ENCODE measurements at regions not wholly inside any gene's neighbourhood (a gene's known extent, or its start where the extent isn't known, plus 50 kb on each side); places are given as distances from the start of the nearest gene placed in this dataset.

DNA sequence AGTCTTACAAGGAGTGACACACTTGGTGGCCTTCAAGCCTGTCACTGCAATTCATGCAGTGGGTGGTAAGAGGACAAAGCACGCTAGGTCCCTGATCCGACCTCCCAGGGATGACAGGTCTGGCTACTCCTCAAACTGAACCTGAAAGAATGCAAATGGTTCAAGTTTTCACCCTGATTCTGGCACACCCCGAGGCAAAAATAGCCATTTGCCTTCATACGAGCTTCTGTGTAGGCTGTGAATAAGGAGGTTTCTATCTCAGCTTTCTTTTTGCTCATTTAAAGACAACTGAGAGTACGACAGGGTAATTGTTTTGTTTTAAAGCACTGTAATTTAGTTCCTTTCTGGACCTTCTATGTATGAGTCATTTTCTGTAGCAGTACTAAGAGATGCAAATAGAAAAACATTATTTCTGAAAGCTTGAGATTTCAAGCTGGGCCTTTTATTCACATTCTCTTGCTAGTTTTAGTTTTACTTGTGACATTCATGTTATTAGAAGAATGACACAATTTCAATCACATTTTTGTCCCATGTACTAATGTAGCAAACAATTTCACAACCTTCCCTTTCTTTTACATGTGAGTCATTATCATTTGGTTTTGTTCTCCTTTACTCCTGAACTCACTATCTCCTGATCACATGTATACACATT lies 56.6 kb upstream of the FDX1 start:
- TF ChIP-seq, protein P1, sequence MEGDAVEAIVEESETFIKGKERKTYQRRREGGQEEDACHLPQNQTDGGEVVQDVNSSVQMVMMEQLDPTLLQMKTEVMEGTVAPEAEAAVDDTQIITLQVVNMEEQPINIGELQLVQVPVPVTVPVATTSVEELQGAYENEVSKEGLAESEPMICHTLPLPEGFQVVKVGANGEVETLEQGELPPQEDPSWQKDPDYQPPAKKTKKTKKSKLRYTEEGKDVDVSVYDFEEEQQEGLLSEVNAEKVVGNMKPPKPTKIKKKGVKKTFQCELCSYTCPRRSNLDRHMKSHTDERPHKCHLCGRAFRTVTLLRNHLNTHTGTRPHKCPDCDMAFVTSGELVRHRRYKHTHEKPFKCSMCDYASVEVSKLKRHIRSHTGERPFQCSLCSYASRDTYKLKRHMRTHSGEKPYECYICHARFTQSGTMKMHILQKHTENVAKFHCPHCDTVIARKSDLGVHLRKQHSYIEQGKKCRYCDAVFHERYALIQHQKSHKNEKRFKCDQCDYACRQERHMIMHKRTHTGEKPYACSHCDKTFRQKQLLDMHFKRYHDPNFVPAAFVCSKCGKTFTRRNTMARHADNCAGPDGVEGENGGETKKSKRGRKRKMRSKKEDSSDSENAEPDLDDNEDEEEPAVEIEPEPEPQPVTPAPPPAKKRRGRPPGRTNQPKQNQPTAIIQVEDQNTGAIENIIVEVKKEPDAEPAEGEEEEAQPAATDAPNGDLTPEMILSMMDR (IDR thresholded peaks at IDR 0.05): no peak
- ATAC-seq: no peak
- Histone ChIP-seq H3K4me1 (ENCODE audit: low read depth) (peaks cover 6% of the 10 kb centered on the region), H3K4me3 (no peak overlapping the region), H3K36me3 (ENCODE audit: low read depth) (no peaks in the 10 kb centered on the region), H3K9me3 (no peaks in the 10 kb centered on the region)
- intact Hi-C loops (cut with DNase I, micrococcal nuclease): loop anchor here in 1 of 2 donors (10.0 kb wide), 1 partner anchor 168 kb away; no protein-coding TSS in a partner anchor
- DNase-seq: no peak

DNA sequence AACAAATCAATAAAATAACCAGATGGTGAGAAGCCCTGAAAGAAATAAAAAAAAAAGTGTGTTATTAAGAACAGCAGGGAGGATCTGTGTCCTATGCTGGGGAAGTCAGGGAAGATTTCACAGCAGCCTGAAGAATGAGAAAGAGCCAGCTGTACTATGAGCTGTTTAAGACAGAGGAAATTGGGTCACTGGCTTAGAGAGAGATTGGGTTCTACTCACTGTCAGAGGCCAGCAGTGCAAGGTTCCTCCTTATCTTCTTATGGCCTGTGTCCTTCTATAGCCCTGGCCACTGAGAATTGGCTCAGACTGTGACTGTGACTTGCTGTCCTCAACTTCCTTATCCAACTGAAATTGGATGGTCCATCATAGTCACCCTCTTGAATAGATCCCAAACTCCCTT lies 54.8 kb upstream of the FDX1 start:
- DNase-seq: no peak
- no peak for ATAC-seq
- Histone ChIP-seq H3K4me1 (ENCODE audit: low read depth) (peaks cover 6% of the 10 kb centered on the region), H3K4me3 (no peak overlapping the region), H3K36me3 (ENCODE audit: low read depth) (no peaks in the 10 kb centered on the region), H3K9me3 (no peaks in the 10 kb centered on the region)
- intact Hi-C loops (cut with DNase I, micrococcal nuclease): loop anchor here (5.0 to 10.0 kb wide), 2 partner anchors 170 to 173 kb away; no protein-coding TSS in a partner anchor
- TF ChIP-seq, protein P1 (IDR thresholded peaks at IDR 0.05): no peak

DNA sequence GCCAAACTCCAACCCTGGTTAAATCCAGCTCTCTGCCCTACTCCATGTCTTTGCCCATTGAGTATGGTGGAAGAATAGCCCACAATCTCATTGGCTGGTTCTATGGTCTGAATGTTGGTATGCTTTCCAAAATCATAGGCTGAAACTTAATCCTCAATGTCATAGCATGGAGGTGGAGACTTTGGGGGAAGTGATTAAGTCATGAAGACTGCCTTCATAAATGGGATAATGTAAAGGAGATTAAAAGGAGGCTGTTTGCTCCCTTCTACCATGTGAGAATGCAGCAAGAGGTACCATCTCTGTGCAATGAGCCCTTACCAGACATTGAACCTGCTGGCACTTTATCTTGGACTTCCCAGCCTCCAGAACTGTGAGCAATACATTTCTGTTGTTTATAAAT lies 54.4 kb upstream of the FDX1 start:
- Histone ChIP-seq H3K4me1 (ENCODE audit: low read depth) (peaks cover 6% of the 10 kb centered on the region), H3K4me3 (no peak overlapping the region), H3K9me3 (no peaks in the 10 kb centered on the region), H3K36me3 (ENCODE audit: low read depth) (no peaks in the 10 kb centered on the region)
- intact Hi-C loops (cut with DNase I, micrococcal nuclease): loop anchor here (5.0 to 10.0 kb wide), 2 partner anchors 171 to 173 kb away; no protein-coding TSS in a partner anchor
- DNase-seq: no peak
- no peak for ATAC-seq
- TF ChIP-seq, protein P1 (IDR thresholded peaks at IDR 0.05): no peak

DNA sequence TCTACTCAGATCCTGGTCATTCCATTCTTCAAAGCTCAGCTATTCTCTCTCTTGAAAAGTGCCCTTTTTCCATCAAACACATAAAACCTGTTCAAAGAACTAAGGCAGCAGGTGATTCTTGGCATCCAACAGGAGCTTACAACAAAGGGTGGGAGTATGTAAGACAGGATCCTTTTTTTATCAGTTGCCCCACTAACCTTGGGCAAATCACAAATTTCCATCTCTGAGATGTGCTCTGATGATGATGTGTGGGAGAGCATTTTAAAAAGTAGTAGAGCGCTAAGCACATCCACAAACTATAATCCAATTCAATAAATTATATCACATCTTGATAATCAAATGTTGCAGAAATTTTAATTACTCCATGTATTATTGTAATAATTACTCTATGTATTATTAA lies 53.7 kb upstream of the FDX1 start:
- TF ChIP-seq, protein P1 (IDR thresholded peaks at IDR 0.05): no peak
- ATAC-seq (no peak), DNase-seq (no peak)
- Histone ChIP-seq H3K4me1 (ENCODE audit: low read depth) (peaks cover 6% of the 10 kb centered on the region), H3K4me3 (no peak overlapping the region), H3K36me3 (ENCODE audit: low read depth) (no peaks in the 10 kb centered on the region), H3K9me3 (no peaks in the 10 kb centered on the region)
- intact Hi-C loops (cut with DNase I, micrococcal nuclease): loop anchor here (5.0 to 10.0 kb wide), 2 partner anchors 171 to 174 kb away; no protein-coding TSS in a partner anchor

DNA sequence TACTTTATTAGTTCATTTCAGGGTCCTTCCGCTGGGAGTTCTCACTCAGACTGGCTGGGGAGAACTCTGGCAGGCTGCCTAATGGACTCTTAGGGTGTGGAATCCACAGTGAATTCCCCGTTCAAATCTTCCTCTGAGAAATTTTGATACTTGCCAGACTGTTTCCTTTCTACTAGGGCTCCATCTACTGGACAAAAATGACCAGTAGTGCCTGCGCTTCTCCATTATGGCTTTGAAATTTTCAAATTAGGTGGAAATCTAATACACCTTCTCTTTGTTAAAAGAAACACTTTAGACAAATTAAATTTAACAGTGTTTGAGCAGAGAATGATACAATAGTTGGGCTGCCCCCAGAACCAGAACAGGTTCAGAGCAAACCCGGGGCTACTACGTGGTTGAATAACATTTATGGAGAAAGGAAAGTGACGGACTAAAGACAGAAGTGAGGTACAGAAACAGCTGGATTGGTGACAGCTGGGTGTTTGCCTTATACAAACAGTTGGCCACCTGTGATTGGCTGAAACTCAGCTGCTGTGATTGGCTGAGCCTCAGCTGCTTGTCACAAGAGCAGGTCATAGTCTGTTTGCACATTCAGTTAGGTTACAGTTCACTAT lies 52.9 kb upstream of the FDX1 start:
- DNase-seq: peak in 2 of 3 donors; percentile 42 to 82
- ATAC-seq: peak; percentile 89
- Histone ChIP-seq H3K4me3 (no peak overlapping the region), H3K9me3 (no peaks in the 10 kb centered on the region), H3K36me3 (ENCODE audit: low read depth) (no peaks in the 10 kb centered on the region), H3K4me1 (ENCODE audit: low read depth) (peaks cover 6% of the 10 kb centered on the region)
- TF ChIP-seq, protein P1 (IDR thresholded peaks at IDR 0.05): peak; percentile 54
- intact Hi-C loops (cut with DNase I, micrococcal nuclease): loop anchor here (5.0 to 10.0 kb wide), 2 partner anchors 172 to 175 kb away; no protein-coding TSS in a partner anchor
